Heart right ventricle (tissue), 16 donors: ENCODE measurements at regions not wholly inside any gene's neighbourhood (a gene's known extent, or its start where the extent isn't known, plus 50 kb on each side); places are given as distances from the start of the nearest gene placed in this dataset.

ENCODE experiments used
- ATAC-seq, 8 donors: fragments of 200-7000 bp; cut with Tn5 transposase; one replicate each; pipeline ENCODE4 v1.9.1; 2020; ENCODE audit warnings: mild to moderate bottlenecking in 8 of 8, moderate library complexity in 8 of 8, moderate number of reproducible peaks in 1 of 8
- DNase-seq, 2 donors: peaks; one replicate each; pipeline ENCODE4 v3.0.0-alpha.2; 2020
- H3K27ac ChIP-seq, 10 donors: fragments of 200-600 bp; sonication (generic) in 2 of 10; one replicate each; pipeline versions ENCODE4 v1.5.0 to v1.8.0; 2020 to 2022; ENCODE audit warnings: mild to moderate bottlenecking in 3 of 10
- H3K27me3 ChIP-seq, 7 donors: fragments of 200-600 bp; one replicate each; pipeline ENCODE4 v1.8.0; 2021 to 2022; ENCODE audit warnings: mild to moderate bottlenecking in 2 of 7
- H3K36me3 ChIP-seq, 9 donors: fragments of 200-600 bp; sonication (generic) in 1 of 9; one replicate each; pipeline versions ENCODE4 v1.5.0 to v1.8.0; 2020 to 2022; ENCODE audit warnings: mild to moderate bottlenecking in 2 of 9
- H3K4me1 ChIP-seq, 9 donors: fragments of 200-600 bp; sonication (generic) in 1 of 9; one replicate each; pipeline versions ENCODE4 v1.5.0 to v1.8.0; 2020 to 2022; ENCODE audit warnings: mild to moderate bottlenecking in 4 of 9
- H3K4me3 ChIP-seq, 10 donors: fragments of 200-600 bp; sonication (generic) in 2 of 10; one replicate each; pipeline versions ENCODE4 v1.5.0 to v1.8.0; 2020 to 2022; ENCODE audit warnings: mild to moderate bottlenecking in 7 of 10, moderate library complexity in 2 of 10
- H3K9me3 ChIP-seq, 11 donors: fragments of 200-600 bp in 10 of 11; sonication (generic) in 2 of 11; one replicate each; pipeline versions ENCODE4 v1.5.0 to v1.8.0; 2013 to 2022; ENCODE audit warnings: mild to moderate bottlenecking in 2 of 11, control low read depth in 1 of 11, moderate library complexity in 1 of 11
- CTCF ChIP-seq, 9 donors: fragments of 200-600 bp; sonication (generic) in 2 of 9; IDR thresholded peaks; one replicate each; pipeline versions ENCODE4 v1.5.0 to v1.8.0; 2021 to 2022; ENCODE audit warnings: antibody characterized with exemption in 9 of 9, mild to moderate bottlenecking in 5 of 9, moderate library complexity in 1 of 9
- WGBS, 2 donors: extraction: QIAGEN DNeasy Blood & Tissue Kit; methylation state at CpG; one replicate each; pipeline ENCODE4 v1.1.7; 2013; ENCODE audit warnings: inconsistent platforms in 1 of 2; 5-methylcytosine and 5-hydroxymethylcytosine counted together
- intact Hi-C, 10 donors: fragments of 100-400 bp; cut with DNase I; formaldehyde crosslinking; loops; one replicate each; pipeline versions ENCODE4 v1.11.1 to v1.14.2; 2022
- donor health status: Arrhythmogenic right ventricular cardiomyopathy.
- donor health status: ischemic (EF 13 %, LVEDD 7.1; RV severe dilation, severe dysfunction).
- donor health status: healthy with polysubstance abuse.
- donor health status: DM: no; HTN: yes; CAD: no.
- donor health status: DM: no; HTN: no; CAD: no.
- donor health status: ischemic (EF 25% LVEDD 6.9; RV normal size, moderate dysfunction).
- donor health status: ischemic (EF 25% LVEDD 5.7; RV mildly dilated, moderate dysfunction).
- donor health status: healthy.
- donor health status: DM: yes; HTN: yes; CAD: no.
- donor health status: Ischemic cardiomyopathy.
- donor health status: ischemic (EF 35%, LVEDD 5.7; RV mildly dilated, moderate dysfunction).
- donor health status: nonischemic (EF 11% LVEDD 7.7; RV severe dilation, severe dysfunction).
- donor health status: DM: yes; HTN: yes; CAD: no.
- donor health status: PGD.
- donor health status: ischemic (EF 29% LVEDD 5.4; RV normal size, mild dysfunction).
- donor health status: nonischemic (EF 23%, LVEDD 6.1; RV moderate dilation, normal function).

GRCh38 chr3:23072693-23073092, 130.4 kb upstream of the UBE2E2 start:
- Histone ChIP-seq H3K27me3 (no peaks in the 10 kb centered on the region), H3K4me1 (peaks cover 0 to 30% (median 5%) of the 10 kb centered on the region in 9 donors), H3K9me3 (no peaks in the 10 kb centered on the region), H3K4me3 (no peak overlapping the region), H3K27ac (no peak overlapping the region), H3K36me3 (no peaks in the 10 kb centered on the region)
- DNase-seq (no peak), ATAC-seq (no peak)
- intact Hi-C loops, result no loop called here
- 89 to 90% methylated on average over 1 of the region's 1 CpG for WGBS, 2 donors
- no peak for TF ChIP-seq CTCF (IDR thresholded peaks at IDR 0.05)

GRCh38 chr3:23073724-23074305, 129.3 kb upstream of the UBE2E2 start:
- ATAC-seq (no peak), DNase-seq (no peak)
- 94 to 99% methylated on average over 5 of the region's 5 CpGs for WGBS, 2 donors
- Histone ChIP-seq H3K9me3 (no peaks in the 10 kb centered on the region), H3K4me3 (no peak overlapping the region), H3K36me3 (no peaks in the 10 kb centered on the region), H3K27ac (no peak overlapping the region), H3K4me1 (peaks cover 0 to 30% (median 5%) of the 10 kb centered on the region in 9 donors), H3K27me3 (no peaks in the 10 kb centered on the region)
- intact Hi-C loops, result no loop called here
- no peak for TF ChIP-seq CTCF (IDR thresholded peaks at IDR 0.05)

GRCh38 chr3:23075496-23075895, 127.6 kb upstream of the UBE2E2 start:
- Histone ChIP-seq H3K4me1 (peaks cover 0 to 30% (median 5%) of the 10 kb centered on the region in 9 donors), H3K27me3 (no peaks in the 10 kb centered on the region), H3K36me3 (no peaks in the 10 kb centered on the region), H3K27ac (no peak overlapping the region), H3K9me3 (no peaks in the 10 kb centered on the region), H3K4me3 (no peak overlapping the region)
- intact Hi-C loops, result no loop called here
- no peak for TF ChIP-seq CTCF (IDR thresholded peaks at IDR 0.05)
- ATAC-seq (no peak), DNase-seq (no peak)
- WGBS, 2 donors, result 23 to 45% methylated on average over 2 of the region's 2 CpGs

- Histone ChIP-seq H3K9me3 (no peaks in the 10 kb centered on the region), H3K4me1 (peaks cover 0 to 20% (median 5%) of the 10 kb centered on the region in 9 donors), H3K4me3 (no peak overlapping the region), H3K27ac (no peak overlapping the region), H3K27me3 (no peaks in the 10 kb centered on the region), H3K36me3 (no peaks in the 10 kb centered on the region)
- intact Hi-C loops, result no loop called here
- ATAC-seq, result no peak
- 75 to 82% methylated on average over 2 of the region's 2 CpGs for WGBS, 2 donors
- DNase-seq, result no peak
- TF ChIP-seq CTCF (IDR thresholded peaks at IDR 0.05), result no peak
These were observed 126.7 kb upstream of the UBE2E2 start for GRCh38 chr3:23076437-23076836.
